Prostate gland (tissue), 2 donors: ENCODE measurements at regions not wholly inside any gene's neighbourhood (a gene's known extent, or its start where the extent isn't known, plus 50 kb on each side); places are given as distances from the start of the nearest gene placed in this dataset.

Source experiments
- DNase-seq: peaks from one replicate; pipeline ENCODE4 v3.0.0-alpha.2; 2019; ENCODE audit warnings: low spot score
- H3K27ac ChIP-seq, 2 donors: fragments of 200-600 bp; sonication (generic); 2 replicates each; pipeline ENCODE4 v1.5.1; 2017 to 2019
- H3K27me3 ChIP-seq: fragments of 200-600 bp; sonication (generic); replicated peaks from 2 replicates; pipeline ENCODE4 v1.5.1; 2019; ENCODE audit not compliant: insufficient read depth
- H3K36me3 ChIP-seq, 2 donors: fragments of 200-600 bp; sonication (generic); 1 replicate in 1 of 2; 2 replicates in 1 of 2; pipeline versions ENCODE4 v1.5.1 to v1.8.1; 2017 to 2019
- H3K4me1 ChIP-seq: fragments of 200-600 bp; sonication (generic); replicated peaks from 2 replicates; pipeline ENCODE4 v1.5.1; 2019
- H3K4me3 ChIP-seq, 2 donors: fragments of 200-600 bp; sonication (generic); 2 replicates each; pipeline ENCODE4 v1.5.1; 2017 to 2019
- H3K9me3 ChIP-seq: fragments of 200-600 bp; sonication (generic); 2 replicates; pipeline ENCODE4 v1.5.1; 2017
- POLR2A ChIP-seq: fragments of 450-650 bp; IDR thresholded peaks from one replicate; pipeline ENCODE4 v1.6.1; 2016; ENCODE audit warnings: antibody characterized with exemption, mild to moderate bottlenecking
- POLR2AphosphoS5 ChIP-seq: sonication (generic); formaldehyde crosslinking; IDR thresholded peaks from one replicate; pipeline ENCODE4 v1.6.1; 2017; ENCODE audit warnings: antibody characterized with exemption
- WGBS: methylation state at CpG from one replicate; pipeline ENCODE4 v1.1.5; 2018; 5-methylcytosine and 5-hydroxymethylcytosine counted together
- intact Hi-C: fragments of 100-400 bp; cut with DNase I; formaldehyde crosslinking; loops from one replicate; pipeline ENCODE4 v1.14.2; 2022
- TF ChIP-seq, protein P1 (sequence below), 4 experiments: fragments of 200-600 bp in 2 of 4; fragments of 450-650 bp in 2 of 4; sonication (generic) in 2 of 4; IDR thresholded peaks; 1 replicate in 3 of 4; 2 replicates in 1 of 4; pipeline ENCODE4 v1.5.1; 2016 to 2019; ENCODE audit warnings: antibody characterized with exemption in 4 of 4, mild to moderate bottlenecking in 2 of 4, moderate library complexity in 2 of 4

DNA sequence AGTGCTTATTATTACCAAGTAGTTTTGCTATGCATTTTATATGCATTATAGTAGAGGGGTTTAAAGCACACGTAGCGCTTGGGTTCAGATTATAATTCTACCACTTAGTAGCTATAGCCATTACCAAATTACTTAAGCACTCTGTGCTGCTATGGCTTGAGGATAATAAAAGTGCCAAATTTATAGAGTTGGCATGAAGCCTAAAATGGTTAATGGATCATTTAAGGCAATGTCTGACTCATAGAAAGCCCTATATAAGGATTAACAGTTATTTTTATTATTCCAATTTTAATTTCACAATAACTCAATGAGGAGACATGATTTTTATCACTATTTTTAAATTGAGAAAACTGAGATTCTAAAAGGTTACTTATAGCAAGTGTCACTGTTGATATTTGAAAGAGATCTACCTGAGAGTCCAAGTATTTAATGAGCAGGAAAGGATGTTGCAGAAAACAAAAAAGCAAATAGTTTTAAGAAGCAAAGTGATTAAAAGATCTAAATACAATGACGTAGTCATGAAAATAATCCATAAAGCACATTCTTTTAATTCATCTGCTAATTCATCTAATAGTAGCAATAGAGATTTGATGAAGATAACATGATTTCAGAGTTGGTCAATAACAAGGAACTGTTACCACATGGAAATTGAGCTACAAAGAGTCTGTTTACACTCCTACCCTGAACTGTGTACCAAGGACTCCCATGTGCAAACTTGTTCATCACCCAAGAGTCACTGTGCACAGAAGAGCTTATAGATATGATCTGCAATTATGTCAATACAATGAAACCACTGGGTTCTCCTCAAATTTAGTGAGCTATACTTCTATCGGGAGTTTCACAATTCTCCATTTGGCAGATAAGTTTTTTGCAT is 78.8 kb upstream of the DTNA start:
- Histone ChIP-seq H3K9me3 (no peaks in the 10 kb centered on the region), H3K27ac (no peak overlapping the region), H3K27me3 (no peaks in the 10 kb centered on the region), H3K36me3 (no peaks in the 10 kb centered on the region), H3K4me3 (no peak overlapping the region), H3K4me1 (no peaks in the 10 kb centered on the region)
- intact Hi-C loops = no loop called here
- TF ChIP-seq, protein P1, sequence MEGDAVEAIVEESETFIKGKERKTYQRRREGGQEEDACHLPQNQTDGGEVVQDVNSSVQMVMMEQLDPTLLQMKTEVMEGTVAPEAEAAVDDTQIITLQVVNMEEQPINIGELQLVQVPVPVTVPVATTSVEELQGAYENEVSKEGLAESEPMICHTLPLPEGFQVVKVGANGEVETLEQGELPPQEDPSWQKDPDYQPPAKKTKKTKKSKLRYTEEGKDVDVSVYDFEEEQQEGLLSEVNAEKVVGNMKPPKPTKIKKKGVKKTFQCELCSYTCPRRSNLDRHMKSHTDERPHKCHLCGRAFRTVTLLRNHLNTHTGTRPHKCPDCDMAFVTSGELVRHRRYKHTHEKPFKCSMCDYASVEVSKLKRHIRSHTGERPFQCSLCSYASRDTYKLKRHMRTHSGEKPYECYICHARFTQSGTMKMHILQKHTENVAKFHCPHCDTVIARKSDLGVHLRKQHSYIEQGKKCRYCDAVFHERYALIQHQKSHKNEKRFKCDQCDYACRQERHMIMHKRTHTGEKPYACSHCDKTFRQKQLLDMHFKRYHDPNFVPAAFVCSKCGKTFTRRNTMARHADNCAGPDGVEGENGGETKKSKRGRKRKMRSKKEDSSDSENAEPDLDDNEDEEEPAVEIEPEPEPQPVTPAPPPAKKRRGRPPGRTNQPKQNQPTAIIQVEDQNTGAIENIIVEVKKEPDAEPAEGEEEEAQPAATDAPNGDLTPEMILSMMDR (IDR thresholded peaks at IDR 0.05) = no peak
- no peak for TF ChIP-seq POLR2AphosphoS5
- no peak for TF ChIP-seq POLR2A
- no peak for DNase-seq
- WGBS = 64% methylated on average over 4 of the region's 4 CpGs

DNA sequence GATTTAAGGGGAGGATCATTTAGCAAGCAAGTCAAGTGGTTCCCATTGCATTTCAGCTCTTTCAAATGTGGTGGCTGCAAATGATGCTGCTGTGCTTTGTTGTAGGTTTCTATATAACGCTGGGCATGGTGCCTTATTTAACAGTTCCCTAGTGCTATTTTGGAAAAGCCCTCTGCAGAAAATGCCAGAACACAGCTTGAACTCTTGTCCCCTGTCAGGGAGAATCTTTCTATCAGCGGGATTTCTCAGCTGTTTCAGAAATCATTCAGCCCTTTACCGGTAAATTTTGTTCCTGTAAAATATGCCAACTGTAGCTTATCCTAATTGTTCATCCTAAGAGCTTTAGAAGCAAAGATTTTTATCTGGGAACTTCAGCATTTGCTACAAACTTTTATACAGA is 77.8 kb upstream of the DTNA start:
- no peaks in the 10 kb centered on the region for H3K36me3 ChIP-seq
- H3K4me3 ChIP-seq = no peak overlapping the region
- intact Hi-C loops = no loop called here
- 39% methylated on average over 3 of the region's 3 CpGs for WGBS
- no peaks in the 10 kb centered on the region for H3K27me3 ChIP-seq
- H3K9me3 ChIP-seq = no peaks in the 10 kb centered on the region
- no peaks in the 10 kb centered on the region for H3K4me1 ChIP-seq
- H3K27ac ChIP-seq = no peak overlapping the region
- DNase-seq = no peak
- TF ChIP-seq POLR2A = no peak
- TF ChIP-seq, protein P1 (IDR thresholded peaks at IDR 0.05) = no peak
- TF ChIP-seq POLR2AphosphoS5 = no peak

DNA sequence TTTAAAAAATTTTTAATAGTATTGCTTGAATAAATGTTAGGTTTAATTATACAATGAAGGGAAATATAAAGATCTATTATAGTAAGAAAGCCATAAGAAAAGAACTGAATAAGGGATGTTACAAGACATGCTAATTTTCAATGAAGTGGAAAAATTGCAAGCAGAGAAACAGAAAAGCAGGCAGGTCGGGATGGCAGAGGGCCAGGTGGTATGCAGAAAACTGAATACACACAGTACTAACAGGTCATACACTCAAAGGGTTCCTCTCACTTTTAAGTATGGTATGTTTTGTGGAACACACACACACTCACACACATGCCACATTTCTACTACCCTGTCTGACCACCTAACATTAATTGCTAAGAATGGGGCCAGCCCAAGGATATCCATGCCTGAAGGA is 76.7 kb upstream of the DTNA start:
- no peak for DNase-seq
- intact Hi-C loops = no loop called here
- H3K36me3 ChIP-seq = no peaks in the 10 kb centered on the region
- 91% methylated on average over 1 of the region's 1 CpG for WGBS
- no peaks in the 10 kb centered on the region for H3K9me3 ChIP-seq
- TF ChIP-seq, protein P1 (IDR thresholded peaks at IDR 0.05) = no peak
- TF ChIP-seq POLR2A (no peak), POLR2AphosphoS5 (no peak)
- H3K4me1 ChIP-seq = no peaks in the 10 kb centered on the region
- no peaks in the 10 kb centered on the region for H3K27me3 ChIP-seq
- H3K27ac ChIP-seq = no peak overlapping the region
- no peak overlapping the region for H3K4me3 ChIP-seq

DNA sequence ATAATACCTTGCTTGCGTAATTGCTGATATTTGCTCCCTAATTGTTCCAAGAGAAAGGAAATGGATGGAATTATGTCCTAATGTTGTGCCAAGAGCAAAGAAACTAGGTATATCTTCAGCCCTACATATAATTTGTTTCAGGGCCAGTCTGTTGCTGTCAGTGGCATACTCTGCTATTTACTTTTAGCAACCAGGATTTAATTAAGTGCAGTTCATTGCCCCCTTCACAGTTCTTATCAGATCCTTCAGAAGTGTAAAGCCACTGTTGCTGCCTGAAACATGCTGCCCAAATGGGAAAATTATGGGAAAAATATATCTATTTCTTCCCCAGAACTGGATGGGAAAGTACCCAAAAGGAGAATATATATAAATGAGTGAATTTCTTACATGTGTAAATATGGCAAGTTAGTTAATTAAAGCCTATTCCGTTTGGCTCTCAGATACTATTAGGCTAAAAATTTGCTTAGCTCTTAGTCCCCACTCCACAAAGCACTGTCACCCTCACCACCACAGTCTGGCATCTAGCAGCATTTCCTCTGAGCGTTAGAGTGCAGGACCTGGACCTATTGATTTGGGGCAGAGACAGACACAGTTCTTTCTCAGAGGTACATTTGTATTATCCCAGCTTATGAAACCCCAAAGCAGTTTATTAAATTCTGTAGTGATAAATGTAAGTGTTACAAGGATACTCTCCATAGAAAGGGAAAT is 72.8 kb upstream of the DTNA start:
- Histone ChIP-seq H3K4me1 (no peaks in the 10 kb centered on the region), H3K27ac (no peak overlapping the region), H3K27me3 (no peaks in the 10 kb centered on the region), H3K4me3 (no peak overlapping the region), H3K9me3 (no peaks in the 10 kb centered on the region), H3K36me3 (no peaks in the 10 kb centered on the region)
- intact Hi-C loops = no loop called here
- TF ChIP-seq, protein P1 (IDR thresholded peaks at IDR 0.05) = no peak
- TF ChIP-seq POLR2A = no peak
- TF ChIP-seq POLR2AphosphoS5 = no peak
- no peak for DNase-seq
- 63% methylated on average over 3 of the region's 3 CpGs for WGBS
